Upper lobe of left lung (tissue), 6 donors: ENCODE measurements at regions not wholly inside any gene's neighbourhood (a gene's known extent, or its start where the extent isn't known, plus 50 kb on each side); places are given as distances from the start of the nearest gene placed in this dataset.

Experiments
- ATAC-seq, 2 donors: fragments of 200-7000 bp; cut with Tn5 transposase; one replicate each; pipeline ENCODE4 v1.9.1; 2022; ENCODE audit warnings: mild to moderate bottlenecking in 2 of 2, moderate library complexity in 2 of 2; ENCODE audit not compliant: low FRiP score in 2 of 2
- DNase-seq, 2 donors: peaks; one replicate each; pipeline ENCODE4 v3.0.0-alpha.2; 2019 to 2020
- H3K27ac ChIP-seq, 4 donors: fragments of 200-600 bp; sonication (generic); one replicate each; pipeline ENCODE4 v1.5.1; 2016 to 2019
- H3K27me3 ChIP-seq, 4 donors: fragments of 200-600 bp; sonication (generic); one replicate each; pipeline ENCODE4 v1.5.1; 2017 to 2019
- H3K36me3 ChIP-seq, 4 donors: fragments of 200-600 bp; sonication (generic); one replicate each; pipeline ENCODE4 v1.5.1; 2016 to 2019
- H3K4me1 ChIP-seq, 4 donors: fragments of 200-600 bp; sonication (generic); one replicate each; pipeline ENCODE4 v1.5.1; 2018 to 2019
- H3K4me3 ChIP-seq, 4 donors: fragments of 200-600 bp; sonication (generic); one replicate each; pipeline ENCODE4 v1.5.1; 2017 to 2019; ENCODE audit warnings: mild to moderate bottlenecking in 2 of 4, moderate library complexity in 1 of 4
- H3K9me3 ChIP-seq, 4 donors: fragments of 200-600 bp; sonication (generic); one replicate each; pipeline ENCODE4 v1.5.1; 2018 to 2019
- EP300 ChIP-seq, 4 donors: sonication (generic); formaldehyde crosslinking; IDR thresholded peaks; one replicate each; pipeline ENCODE4 v1.5.1; 2017; ENCODE audit warnings: antibody characterized with exemption in 4 of 4, control low read depth in 2 of 4
- POLR2A ChIP-seq, 4 donors: fragments of 450-650 bp; IDR thresholded peaks; one replicate each; pipeline ENCODE4 v1.5.1; 2016 to 2017; ENCODE audit warnings: antibody characterized with exemption in 4 of 4, mild to moderate bottlenecking in 2 of 4
- POLR2AphosphoS5 ChIP-seq, 2 donors: sonication (generic); formaldehyde crosslinking; IDR thresholded peaks; one replicate each; pipeline ENCODE4 v1.5.1; 2017; ENCODE audit warnings: antibody characterized with exemption in 2 of 2
- WGBS, 2 donors: methylation state at CpG; one replicate each; pipeline ENCODE4 v1.1.5; 2017 to 2018; 5-methylcytosine and 5-hydroxymethylcytosine counted together
- TF ChIP-seq, protein P1 (sequence below), 6 experiments: fragments of 450-650 bp in 4 of 6; fragments of 200-600 bp in 2 of 6; sonication (generic) in 2 of 6; IDR thresholded peaks; one replicate each; pipeline ENCODE4 v1.5.1; 2016 to 2019; ENCODE audit warnings: antibody characterized with exemption in 6 of 6
- donor health status: DM: no; HTN: no; CAD: no; lungs with moderate emphysema.
- donor health status: DM: no; HTN: yes; CAD: no; lungs with severe emphysema.

DNA sequence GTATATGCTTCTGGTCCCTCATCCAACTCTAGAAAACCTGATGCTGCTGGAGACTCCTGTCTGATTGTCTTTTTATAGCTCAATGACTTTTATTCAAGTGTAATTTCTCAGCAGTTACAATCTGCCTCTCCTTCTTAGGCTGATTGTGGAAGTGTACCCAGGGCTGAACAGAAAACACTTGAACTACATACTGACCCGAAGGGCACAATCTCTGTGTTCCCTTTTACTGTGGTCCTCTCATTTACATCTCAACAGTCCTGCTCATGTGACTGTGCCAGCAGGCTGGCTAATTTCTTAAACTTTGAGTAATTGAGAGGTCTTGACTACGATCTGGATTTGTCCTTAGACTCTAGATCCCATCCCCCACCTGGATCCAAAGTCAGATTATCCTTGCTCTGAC lies 863.4 kb downstream of the PDHA2 start:
- TF ChIP-seq EP300 (IDR thresholded peaks at IDR 0.05) (no peak), POLR2A (IDR thresholded peaks at IDR 0.05) (no peak), POLR2AphosphoS5 (IDR thresholded peaks at IDR 0.05) (no peak)
- TF ChIP-seq, protein P1, sequence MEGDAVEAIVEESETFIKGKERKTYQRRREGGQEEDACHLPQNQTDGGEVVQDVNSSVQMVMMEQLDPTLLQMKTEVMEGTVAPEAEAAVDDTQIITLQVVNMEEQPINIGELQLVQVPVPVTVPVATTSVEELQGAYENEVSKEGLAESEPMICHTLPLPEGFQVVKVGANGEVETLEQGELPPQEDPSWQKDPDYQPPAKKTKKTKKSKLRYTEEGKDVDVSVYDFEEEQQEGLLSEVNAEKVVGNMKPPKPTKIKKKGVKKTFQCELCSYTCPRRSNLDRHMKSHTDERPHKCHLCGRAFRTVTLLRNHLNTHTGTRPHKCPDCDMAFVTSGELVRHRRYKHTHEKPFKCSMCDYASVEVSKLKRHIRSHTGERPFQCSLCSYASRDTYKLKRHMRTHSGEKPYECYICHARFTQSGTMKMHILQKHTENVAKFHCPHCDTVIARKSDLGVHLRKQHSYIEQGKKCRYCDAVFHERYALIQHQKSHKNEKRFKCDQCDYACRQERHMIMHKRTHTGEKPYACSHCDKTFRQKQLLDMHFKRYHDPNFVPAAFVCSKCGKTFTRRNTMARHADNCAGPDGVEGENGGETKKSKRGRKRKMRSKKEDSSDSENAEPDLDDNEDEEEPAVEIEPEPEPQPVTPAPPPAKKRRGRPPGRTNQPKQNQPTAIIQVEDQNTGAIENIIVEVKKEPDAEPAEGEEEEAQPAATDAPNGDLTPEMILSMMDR (IDR thresholded peaks at IDR 0.05), result no peak
- WGBS, 2 donors, result 49 to 53% methylated on average over 2 of the region's 2 CpGs
- ATAC-seq, result no peak
- no peaks in the 10 kb centered on the region for H3K9me3 ChIP-seq
- no peaks in the 10 kb centered on the region for H3K4me1 ChIP-seq
- DNase-seq, result no peak
- H3K4me3 ChIP-seq, result no peak overlapping the region
- H3K27me3 ChIP-seq, result no peaks in the 10 kb centered on the region
- no peaks in the 10 kb centered on the region for H3K36me3 ChIP-seq
- no peak overlapping the region for H3K27ac ChIP-seq

DNA sequence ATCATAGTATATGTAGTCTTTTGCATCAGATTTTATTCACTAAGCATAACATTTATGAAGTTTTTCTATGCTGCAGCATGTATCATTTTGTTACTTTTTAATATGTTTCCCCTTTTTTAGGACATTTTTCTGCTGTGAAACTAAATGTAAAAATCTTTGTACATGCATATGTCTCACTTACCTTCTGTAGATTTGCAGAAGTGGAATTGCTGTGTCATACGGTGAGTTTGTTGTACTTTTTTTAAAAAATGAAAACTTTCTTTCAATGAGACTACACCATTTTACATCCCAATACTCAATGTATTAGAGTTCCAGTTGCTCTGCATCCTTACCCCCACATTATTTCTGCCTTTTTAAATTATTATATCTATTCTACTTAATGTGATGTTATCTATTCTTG lies 868.9 kb downstream of the PDHA2 start:
- H3K27ac ChIP-seq, result no peak overlapping the region
- no peaks in the 10 kb centered on the region for H3K27me3 ChIP-seq
- H3K36me3 ChIP-seq, result no peaks in the 10 kb centered on the region
- ATAC-seq, result no peak
- no peak for DNase-seq
- H3K4me3 ChIP-seq, result no peak overlapping the region
- TF ChIP-seq EP300 (IDR thresholded peaks at IDR 0.05) (no peak), POLR2A (IDR thresholded peaks at IDR 0.05) (no peak), POLR2AphosphoS5 (IDR thresholded peaks at IDR 0.05) (no peak)
- TF ChIP-seq, protein P1 (IDR thresholded peaks at IDR 0.05), result no peak
- H3K4me1 ChIP-seq, result no peaks in the 10 kb centered on the region
- WGBS, 2 donors, result 39 to 68% methylated on average over 1 of the region's 1 CpG
- H3K9me3 ChIP-seq, result no peaks in the 10 kb centered on the region

DNA sequence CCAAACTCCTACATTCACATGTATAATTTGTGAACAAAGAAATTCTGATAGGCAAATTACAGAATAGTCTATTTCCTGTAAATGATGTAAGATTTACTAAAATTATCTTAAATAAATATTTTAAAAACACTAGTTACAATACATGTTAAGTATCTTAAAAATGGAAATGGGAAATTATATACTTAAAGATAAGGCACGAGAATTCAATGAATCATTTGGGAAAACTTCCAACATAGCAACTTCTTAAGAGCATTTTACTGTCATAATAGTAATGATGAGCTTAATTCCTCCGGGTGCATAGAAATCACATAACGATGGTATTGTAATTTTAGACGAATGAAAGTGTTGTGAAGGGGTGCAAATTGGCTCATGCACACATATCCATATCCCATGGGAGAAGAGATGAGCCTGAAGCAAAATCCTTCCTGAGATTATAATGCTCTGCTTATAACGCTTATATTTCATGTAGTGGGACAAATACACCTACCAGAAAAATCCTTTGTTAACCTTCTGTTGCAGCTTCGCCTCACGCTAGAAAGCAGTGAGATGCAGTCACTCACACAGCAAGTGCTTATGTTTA lies 873.5 kb downstream of the PDHA2 start:
- H3K27me3 ChIP-seq, result no peaks in the 10 kb centered on the region
- WGBS, 2 donors, result 66 to 70% methylated on average over 7 of the region's 7 CpGs
- H3K9me3 ChIP-seq, result no peaks in the 10 kb centered on the region
- no peaks in the 10 kb centered on the region for H3K36me3 ChIP-seq
- no peak overlapping the region for H3K27ac ChIP-seq
- H3K4me1 ChIP-seq, result no peaks in the 10 kb centered on the region
- no peak overlapping the region for H3K4me3 ChIP-seq
- no peak for ATAC-seq
- DNase-seq, result no peak
- no peak for TF ChIP-seq POLR2AphosphoS5 (IDR thresholded peaks at IDR 0.05)
- no peak for TF ChIP-seq POLR2A (IDR thresholded peaks at IDR 0.05)
- TF ChIP-seq EP300 (IDR thresholded peaks at IDR 0.05), result no peak
- TF ChIP-seq, protein P1 (IDR thresholded peaks at IDR 0.05), result no peak

DNA sequence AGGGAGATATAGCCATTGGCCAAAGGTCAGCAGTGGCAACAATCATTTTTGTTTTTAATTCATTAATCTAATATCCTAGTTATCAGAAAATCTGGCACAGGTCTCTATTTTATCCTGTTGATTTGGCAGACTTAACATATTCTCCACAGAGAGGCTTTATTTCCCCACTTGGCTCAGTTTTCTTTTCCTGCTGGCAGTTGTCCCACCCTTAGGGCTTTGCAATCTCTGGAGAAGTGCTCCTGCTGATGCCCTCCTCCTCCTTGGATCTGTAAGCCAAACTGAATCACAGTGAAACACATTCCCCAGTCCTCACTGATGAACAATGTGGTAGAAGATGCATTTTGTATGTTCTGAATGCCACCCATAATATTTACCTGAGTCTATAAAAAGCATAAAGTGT lies 889.7 kb downstream of the PDHA2 start:
- Histone ChIP-seq H3K27ac (no peak overlapping the region), H3K4me1 (no peaks in the 10 kb centered on the region), H3K9me3 (peaks cover 0 to 4% (median 0%) of the 10 kb centered on the region in 4 donors), H3K4me3 (no peak overlapping the region), H3K27me3 (no peaks in the 10 kb centered on the region), H3K36me3 (no peaks in the 10 kb centered on the region)
- ATAC-seq, result no peak
- DNase-seq, result no peak
- TF ChIP-seq EP300 (IDR thresholded peaks at IDR 0.05) (no peak), POLR2A (IDR thresholded peaks at IDR 0.05) (no peak), POLR2AphosphoS5 (IDR thresholded peaks at IDR 0.05) (no peak)
- TF ChIP-seq, protein P1 (IDR thresholded peaks at IDR 0.05), result no peak

DNA sequence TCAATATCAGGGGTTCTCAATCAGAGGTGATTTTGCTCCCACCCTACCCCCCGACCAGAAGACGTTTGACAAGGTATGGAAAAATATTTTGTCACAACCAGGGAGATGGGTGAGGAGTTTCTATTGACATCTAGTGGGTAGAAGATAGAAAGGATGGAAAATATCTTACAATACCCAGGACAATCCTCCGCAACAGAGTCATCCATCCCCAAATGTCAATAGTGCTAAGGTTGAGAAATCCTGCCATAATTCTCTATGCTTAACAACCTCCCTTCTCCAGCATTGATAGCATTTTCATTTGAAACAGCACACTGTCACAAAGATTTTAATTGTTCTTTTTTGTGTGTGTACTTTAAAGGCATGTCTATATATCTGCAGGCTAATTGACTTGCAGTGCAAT lies 890.5 kb downstream of the PDHA2 start:
- ATAC-seq (no peak), DNase-seq (no peak)
- no peak for TF ChIP-seq POLR2AphosphoS5 (IDR thresholded peaks at IDR 0.05)
- no peak for TF ChIP-seq EP300 (IDR thresholded peaks at IDR 0.05)
- TF ChIP-seq POLR2A (IDR thresholded peaks at IDR 0.05), result no peak
- TF ChIP-seq, protein P1 (IDR thresholded peaks at IDR 0.05), result no peak
- 85 to 86% methylated on average over 3 of the region's 3 CpGs for WGBS, 2 donors
- H3K36me3 ChIP-seq, result no peaks in the 10 kb centered on the region
- H3K4me3 ChIP-seq, result no peak overlapping the region
- no peak overlapping the region for H3K27ac ChIP-seq
- peaks cover 0 to 4% (median 0%) of the 10 kb centered on the region in 4 donors for H3K9me3 ChIP-seq
- H3K4me1 ChIP-seq, result no peaks in the 10 kb centered on the region
- H3K27me3 ChIP-seq, result no peaks in the 10 kb centered on the region
